GM11168 (cell line): ENCODE measurements at regions not wholly inside any gene's neighbourhood (a gene's known extent, or its start where the extent isn't known, plus 50 kb on each side); places are given as distances from the start of the nearest gene placed in this dataset.

Experiments used
- in situ Hi-C: fragments of 300-500 bp; cut with MboI; formaldehyde crosslinking; loops from one replicate; pipeline ENCODE4 v1.12.0; 2022; ENCODE audit warnings: low sequenced_read_pairs; ENCODE audit not compliant: unreplicated experiment

DNA sequence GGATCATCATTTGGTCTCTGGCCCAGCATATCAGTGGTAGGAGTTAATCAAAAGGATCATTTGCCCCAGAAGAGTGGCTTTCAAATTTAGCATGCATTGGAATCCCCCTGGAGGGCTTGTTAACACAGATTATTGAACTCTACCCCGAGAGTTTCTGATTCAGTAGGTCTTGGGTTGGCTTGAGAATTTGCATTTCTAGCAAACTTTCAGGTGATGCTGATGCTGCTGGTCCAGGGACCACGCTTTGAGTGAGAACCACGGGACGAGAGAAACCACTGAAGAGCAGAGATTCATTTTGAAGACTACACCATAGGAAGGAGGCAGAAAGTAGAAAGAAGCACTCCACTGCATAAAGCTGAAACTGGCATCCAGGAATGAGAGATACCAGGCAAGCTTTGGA is 81.3 kb upstream of the DUSP10 start:
- in situ Hi-C loops, result no loop called here

DNA sequence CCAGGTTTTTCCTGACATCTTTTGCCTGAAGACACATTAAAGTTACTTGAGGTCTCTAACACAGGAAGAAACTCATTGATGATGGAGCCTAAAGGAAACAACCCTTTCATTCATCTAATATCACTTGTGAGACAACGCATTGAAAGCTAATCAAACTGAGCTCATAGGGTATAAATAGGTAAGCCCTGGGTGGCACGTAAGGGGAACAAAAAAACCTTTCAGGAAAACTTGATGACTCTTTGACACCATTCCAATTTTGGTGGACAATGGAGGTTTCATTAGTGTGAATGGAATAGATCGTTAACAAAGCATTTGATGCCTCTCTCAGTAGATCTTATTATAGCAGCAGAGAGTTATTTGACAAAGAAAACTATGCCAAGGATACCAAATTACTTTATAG is 80.7 kb upstream of the DUSP10 start:
- in situ Hi-C loops, result no loop called here

DNA sequence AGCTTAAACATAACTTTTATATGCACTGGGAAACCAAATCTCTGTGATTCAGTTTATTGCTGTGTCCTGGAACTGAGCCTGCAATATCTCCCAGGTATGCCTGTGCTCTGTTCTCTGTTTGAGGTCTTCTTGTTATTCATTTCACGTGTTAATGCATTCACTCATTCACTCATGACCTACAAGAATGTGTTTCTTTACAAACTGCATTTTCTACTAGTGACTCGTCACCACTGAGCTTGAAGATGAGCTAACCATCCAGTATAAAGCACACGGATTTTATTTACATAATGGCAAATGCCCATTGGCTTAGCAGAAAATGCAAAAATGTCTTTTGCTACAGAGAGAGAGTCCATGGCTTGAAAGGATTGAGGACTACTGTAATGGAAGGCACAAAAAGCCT is 75.0 kb upstream of the DUSP10 start:
- in situ Hi-C loops, result no loop called here

DNA sequence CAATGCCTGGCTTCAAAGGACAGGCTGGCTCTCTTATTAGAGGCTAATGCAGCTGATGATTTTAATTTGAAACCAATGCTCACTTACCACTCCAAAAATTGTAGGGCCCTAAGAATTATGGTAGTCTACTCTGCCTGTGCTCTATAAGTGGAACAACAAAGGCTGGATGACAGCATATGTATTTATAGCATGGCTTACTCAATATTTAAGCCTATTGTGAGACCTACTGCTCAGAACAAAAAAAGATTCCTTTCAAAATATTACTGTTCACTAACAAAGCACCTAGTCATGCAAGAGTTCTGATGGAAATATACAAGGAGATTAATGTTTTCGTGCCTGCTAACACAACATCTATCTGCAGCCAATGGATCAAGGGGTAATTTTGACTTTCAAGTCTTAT is 73.8 kb upstream of the DUSP10 start:
- in situ Hi-C loops, result no loop called here

DNA sequence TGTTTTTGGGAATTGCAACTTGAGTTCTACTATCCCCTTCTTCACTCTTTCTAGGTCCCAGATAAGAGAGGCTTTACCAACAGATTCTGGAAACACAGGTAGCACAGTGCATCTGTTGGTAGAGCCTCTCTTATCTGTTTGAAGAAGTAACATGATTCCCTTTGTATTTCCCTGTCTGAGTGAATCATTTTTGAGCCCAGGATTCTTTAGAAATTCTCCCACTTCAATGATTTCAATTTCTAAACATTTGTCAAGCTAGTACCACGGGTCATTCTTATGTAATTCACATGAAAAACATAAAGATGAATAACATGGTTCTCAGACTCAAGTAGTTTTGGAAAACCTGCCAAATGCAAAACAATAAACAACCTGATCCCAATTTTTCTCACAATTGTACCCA is 72.0 kb upstream of the DUSP10 start:
- in situ Hi-C loops, result no loop called here

DNA sequence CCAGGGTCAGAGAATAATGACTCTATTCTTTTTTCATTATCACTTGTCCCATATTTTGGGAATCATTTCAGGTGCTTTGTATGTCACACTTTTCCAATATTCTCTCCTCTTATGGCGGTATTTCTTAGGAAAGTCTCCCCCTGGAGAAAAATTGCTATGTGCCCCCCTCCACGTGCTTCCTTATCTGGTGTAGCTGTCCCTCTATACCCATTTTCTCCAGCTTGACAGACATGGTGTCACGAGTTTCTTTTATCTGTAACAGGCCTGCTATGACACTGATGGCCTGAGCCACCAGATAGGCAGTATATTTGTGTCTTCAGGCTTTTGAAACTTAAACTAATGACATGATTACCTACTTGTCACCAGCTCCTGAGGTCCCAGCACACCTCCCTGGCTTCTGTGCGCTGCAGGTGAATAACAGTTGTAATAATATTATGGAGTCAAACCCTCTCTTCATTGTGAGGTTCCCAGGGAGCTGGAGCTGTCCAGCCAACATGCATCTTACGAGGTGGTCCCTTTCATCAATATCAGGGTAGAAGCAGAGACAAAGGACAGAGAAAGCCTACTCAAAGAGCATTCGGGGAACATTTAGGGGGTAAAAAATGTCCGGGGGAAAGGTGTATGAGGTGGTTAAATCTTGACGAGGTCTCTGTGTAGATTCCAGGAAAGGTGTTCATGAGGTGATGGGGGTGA is 71.2 kb upstream of the DUSP10 start:
- in situ Hi-C loops, result no loop called here

DNA sequence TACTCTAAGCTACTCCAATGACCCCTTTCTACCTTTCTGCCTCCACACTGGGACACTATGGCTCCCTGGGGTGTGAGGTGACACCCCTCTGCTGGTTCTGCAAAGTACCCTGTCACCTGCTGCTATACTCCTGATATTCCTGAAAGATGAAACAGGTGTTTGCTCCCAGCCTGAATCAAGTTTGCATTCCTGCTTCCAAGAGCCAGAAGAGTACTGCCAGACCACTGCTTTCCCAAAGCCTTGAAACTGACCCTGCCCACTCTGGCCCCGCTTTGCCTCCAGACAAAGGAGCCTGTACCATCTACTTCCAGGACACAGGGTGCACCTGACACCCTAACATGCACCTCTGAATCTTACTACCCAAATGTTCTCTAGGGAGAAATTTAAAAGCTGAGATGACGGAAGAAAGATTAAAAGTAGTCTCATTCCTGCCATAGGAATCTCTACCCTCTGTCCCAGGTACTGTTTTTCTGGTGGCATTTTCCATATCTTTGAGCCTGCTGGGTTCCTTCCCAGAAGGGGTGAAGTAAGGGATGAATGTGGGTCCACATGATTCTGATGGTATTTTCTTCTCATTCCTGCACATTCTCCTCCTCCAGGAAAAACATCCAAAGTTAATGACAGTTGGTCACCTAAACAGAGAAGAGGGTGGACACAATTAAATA is 70.3 kb upstream of the DUSP10 start:
- in situ Hi-C loops, result no loop called here

DNA sequence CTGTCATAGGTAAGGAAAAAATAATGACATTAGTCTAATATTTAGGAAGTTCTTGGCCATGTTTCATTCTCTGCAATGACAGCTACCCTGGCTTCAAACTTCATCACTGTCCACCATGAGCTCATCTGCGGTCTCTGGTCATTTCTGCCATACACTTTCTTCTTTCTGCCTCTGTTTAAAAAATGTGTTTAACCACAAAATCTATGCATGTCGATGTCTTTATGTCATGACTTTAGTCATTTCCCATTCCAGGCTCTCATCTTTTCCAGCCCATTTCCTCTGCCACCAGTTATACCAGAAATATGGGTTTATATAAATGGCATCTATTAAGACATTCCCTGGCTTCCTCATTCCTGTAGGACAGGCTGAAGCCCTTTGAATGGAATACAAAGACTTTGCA is 68.5 kb upstream of the DUSP10 start:
- in situ Hi-C loops, result no loop called here

DNA sequence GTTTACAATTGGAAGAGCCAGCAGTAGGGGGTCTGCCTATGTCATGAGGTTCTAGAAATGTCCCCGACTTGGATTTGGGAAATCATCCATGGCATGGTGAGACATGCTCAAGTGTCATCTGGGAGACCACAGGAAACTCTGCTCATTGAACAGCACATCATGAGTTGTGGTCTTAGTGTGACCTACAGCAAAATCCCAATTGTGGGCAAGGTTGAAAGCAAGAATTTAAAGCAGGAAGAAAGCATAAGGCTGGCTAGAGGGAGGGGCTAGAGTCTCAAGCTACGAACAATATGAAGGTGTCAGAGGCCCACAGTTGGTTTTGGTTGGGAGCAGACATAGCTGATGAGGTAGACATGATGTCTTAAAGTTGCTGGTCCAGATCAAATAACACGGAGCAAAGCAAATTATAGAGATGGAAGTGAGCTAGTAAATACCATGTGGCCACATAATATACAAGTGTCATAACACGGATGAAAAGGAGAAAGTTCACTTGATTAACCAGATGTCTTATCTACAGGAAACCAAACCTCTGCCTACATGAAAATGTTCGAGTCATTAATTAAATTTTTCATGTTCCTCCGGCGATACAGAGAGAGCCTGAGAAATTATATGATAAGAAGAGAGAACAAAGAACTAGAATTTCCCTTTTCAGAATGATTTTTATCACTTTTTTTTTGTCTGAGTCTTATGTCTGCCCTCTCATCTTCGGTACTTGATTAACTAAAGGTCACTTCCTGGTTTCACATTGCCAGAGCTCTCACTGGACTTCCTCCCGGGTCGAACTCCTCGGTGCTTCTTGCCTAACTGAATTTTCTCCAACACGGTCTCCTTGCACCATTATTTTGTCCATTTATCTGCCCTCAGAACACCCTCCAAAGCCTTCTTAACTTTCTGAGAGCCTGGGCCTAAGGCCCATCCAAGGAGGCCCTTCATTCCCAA is 67.5 kb upstream of the DUSP10 start:
- in situ Hi-C loops, result loop anchor here (10.0 kb wide), 1 partner anchor 325 kb away; no protein-coding TSS in a partner anchor

DNA sequence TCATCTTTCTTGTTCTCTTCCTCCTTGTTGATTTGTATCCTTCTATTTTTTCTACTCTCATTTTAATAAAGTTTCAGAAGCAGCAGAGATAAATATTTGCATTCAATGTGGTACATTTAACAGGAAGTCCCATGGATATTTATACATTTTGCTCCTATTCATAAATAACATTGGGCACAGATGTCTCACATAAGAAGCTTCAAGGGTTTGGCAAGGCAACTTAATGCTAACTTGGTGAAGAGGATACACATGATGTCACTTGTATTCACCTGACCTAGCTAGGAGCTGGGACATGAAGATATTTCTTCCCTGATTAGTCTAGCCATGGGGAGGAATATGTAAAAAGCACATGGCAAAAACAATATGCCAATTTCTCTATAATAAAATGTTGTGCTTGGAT is 65.1 kb upstream of the DUSP10 start:
- in situ Hi-C loops, result loop anchor here (10.0 kb wide), 1 partner anchor 322 kb away; no protein-coding TSS in a partner anchor

DNA sequence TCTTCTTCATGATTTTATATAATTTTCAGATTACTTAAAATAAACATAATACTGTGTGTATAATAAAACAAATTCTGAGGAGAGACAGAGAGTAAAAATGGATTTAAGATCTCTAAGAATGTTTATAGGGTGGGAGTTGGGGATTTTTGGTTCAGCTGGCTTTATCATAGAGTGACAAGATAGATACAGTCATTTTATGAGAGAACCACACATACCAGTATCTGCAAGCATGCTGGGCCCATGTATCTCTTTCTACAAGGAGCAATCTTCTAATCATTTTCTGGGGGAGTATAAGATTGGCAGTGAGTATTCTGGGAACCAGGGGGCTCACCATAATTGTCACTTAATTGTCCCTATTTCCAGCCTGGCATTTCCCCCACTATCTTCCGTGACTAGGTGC is 64.3 kb upstream of the DUSP10 start:
- in situ Hi-C loops, result loop anchor here (10.0 kb wide), 1 partner anchor 321 kb away; no protein-coding TSS in a partner anchor

DNA sequence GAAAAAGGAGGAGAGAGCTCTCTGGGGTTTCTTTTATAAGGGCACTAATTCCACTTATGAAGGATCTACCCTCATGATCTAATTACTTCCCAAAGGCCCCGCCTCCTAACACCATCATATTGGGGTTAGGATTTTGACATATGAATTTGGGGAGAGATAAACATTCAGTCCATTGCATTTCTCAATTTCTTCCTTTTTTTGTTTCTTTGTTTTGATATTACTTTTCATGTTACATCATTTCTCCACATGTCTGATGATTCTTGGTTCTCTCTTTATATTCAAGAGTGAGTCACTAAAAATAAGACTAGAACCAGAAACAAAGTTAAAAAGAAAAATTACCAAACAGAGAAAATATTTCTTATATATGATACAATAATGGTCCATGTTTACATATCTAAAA is 63.2 kb upstream of the DUSP10 start:
- in situ Hi-C loops, result loop anchor here (10.0 kb wide), 1 partner anchor 320 kb away; no protein-coding TSS in a partner anchor

DNA sequence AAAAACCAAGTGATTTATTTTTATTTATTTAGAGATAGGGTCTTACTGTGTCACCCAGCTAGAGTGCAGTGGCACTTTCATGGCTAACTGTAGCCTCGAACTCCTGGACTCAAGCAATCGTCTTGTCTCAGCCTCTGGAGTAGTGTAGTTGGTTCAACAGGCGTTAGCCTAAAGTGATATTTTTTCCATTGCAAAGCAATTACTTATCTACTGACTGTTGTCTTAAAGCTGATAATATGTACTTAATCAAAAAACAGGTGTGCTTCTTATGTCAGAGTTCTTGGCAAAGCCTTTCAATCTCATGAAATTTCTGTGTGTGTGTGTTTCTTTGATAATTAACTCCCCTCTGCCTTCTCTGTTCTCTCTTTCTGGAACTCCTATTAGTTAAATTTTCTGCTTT is 62.4 kb upstream of the DUSP10 start:
- in situ Hi-C loops, result loop anchor here (10.0 kb wide), 1 partner anchor 320 kb away; no protein-coding TSS in a partner anchor

DNA sequence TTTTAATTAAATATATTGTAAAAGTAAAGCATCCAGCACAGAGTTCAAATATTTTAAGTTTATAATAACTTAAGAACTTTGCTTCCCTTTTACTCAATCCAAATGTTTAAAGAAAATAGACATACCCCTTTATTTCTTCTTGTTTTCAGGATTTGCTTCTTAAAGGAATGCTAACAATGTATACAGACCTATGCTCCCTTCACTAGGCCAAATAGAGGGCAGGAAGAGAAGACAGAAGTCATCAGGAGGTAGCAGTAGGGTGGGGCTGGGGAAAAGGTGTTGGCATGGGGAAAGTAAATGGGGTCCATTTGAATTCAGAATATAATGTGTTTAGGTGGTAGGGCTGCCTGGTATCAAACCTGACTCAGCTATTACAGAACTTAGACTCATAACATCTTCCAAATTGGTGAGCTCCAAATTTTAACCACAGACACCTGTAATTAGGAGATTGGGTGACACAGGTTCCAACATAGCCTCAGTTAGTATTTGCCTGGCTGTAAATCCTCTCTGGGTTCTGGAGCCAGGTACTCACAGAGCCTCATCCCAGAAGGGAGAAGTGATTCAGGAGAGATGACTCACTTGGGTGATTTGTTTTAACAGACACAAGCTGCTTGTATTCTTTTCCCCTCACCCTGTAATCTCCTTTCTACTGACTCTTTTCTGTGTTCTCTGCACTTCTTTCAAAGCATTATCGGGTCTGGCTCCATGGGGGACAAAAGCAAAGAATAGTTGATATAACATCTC is 60.1 kb upstream of the DUSP10 start:
- in situ Hi-C loops, result loop anchor here (10.0 kb wide), 1 partner anchor 317 kb away; no protein-coding TSS in a partner anchor

DNA sequence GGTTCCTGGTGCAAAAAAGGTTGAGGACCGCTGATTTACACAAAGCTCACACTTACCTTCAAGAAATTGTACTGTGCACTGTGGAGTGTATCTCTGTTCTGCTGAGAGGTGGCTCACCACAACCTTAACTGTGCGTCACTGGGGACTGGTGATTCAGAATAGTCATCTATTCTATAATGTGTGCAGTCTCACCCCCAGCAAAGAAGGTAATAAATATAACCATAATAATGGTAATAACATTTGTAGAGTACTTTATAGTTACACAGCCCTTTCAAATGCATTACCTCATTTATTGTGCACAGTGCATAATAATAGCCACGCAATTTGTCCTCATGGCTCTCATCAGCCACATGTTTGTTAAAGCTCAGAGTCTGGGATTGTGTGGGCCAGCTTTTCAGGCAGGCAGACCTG is 59.4 kb upstream of the DUSP10 start:
- in situ Hi-C loops, result loop anchor here (10.0 kb wide), 1 partner anchor 316 kb away; no protein-coding TSS in a partner anchor

DNA sequence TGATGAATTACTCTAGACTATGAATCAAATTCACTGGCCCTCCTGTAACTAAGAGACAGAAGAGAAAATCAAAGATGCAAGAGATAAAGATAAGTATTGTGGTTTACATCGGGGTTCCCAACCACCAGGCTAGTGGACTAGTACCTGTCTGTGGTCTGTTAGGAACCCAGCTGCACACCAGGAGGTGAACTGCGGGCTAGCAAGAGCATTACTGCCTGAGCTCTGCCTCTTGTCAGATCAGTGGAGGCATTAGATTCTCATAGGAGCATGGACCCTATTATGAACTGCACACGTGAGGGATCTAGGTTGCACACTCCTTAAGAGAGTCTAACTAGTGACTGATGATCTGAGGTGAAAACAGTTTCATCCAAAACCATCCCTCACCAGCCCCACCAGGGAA is 58.9 kb upstream of the DUSP10 start:
- in situ Hi-C loops, result loop anchor here (10.0 kb wide), 1 partner anchor 316 kb away; no protein-coding TSS in a partner anchor

DNA sequence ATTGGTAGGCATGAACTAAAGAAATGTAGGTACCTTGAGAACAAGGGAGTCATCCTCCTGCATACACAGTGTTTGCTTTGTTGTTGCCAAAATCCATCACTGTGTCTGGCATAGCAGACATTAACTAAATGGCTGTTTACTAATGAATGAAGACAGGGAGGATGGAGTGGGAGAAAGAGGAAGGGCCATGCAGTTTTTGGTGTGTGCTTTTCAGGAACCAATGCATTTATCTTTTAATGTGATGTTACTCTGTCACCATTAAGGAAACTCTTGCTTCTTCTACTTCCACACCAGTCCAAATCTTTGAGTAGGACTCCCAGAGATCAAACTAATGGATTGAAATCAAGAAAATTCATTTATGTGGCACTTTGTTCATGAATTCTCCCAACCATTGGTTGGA is 55.6 kb upstream of the DUSP10 start:
- in situ Hi-C loops, result no loop called here

DNA sequence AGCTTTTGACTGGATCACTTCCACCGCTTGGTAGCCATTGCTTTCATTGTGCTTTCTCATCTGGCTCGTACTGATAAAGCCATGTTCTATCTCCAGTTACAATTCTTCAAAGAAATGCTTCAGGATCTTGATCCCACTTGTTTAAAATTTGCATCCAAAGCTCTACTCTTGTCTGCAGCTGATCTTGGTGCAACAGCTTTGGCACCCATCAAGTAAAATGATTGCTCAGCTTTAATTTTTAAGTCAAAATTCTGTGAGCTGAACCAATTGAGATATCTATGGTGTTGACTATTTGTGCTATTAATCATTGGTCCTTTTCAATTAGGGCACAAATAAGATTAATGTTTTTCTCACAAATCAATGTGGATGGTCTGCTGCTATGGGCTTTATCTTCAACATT is 54.8 kb upstream of the DUSP10 start:
- in situ Hi-C loops, result no loop called here

DNA sequence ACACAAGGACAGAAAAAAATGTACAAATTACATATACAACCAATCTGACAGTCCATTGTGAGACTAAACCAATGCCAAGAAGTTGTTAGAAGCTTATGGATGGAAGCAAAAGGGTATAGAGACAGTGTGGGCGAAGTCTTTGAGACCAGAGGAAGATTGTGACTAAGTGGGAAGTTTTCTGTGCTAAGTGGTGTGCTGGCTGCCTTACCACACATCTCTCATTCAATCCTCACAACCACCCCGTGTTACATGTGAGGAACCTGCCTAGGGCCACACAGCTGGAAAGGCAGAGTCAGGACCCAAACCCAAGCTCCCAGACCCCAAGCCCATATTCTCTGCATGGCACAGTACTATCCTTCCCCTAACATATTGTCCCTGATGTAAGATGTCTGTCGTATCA is 53.5 kb upstream of the DUSP10 start:
- in situ Hi-C loops, result no loop called here

DNA sequence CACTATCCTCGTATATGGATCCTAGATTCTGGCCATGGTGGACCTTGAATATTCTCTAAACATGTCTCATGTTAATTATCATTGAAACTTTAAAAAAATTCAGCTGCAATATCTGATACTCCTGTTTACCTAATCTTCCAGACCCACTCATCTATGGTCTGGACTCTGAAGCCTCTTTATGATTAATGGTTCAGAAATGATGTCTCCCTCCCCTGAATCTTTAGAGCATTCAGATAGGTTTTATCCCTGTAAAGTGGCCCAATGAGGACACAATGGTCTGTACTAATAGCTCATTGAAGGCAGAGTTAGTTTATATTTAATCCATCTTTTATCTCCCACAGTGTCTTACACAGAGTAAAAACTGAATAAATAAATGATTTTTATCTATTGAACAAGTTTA is 53.0 kb upstream of the DUSP10 start:
- in situ Hi-C loops, result no loop called here
